ENCODE measurements at regions not wholly inside any gene's neighbourhood (a gene's known extent, or its start where the extent isn't known, plus 50 kb on each side); places are given as distances from the start of the nearest gene placed in this dataset.
"Not testable (repeated sequence)": the region's sequence is repeated elsewhere in the genome, so short reads cannot be mapped to it uniquely, and the experiment has no call there.

- intact Hi-C loops (cut with micrococcal nuclease), result no loop called here
These were observed 51.2 kb upstream of the PRR5 start for GRCh38 chr22:44650806-44651205.

GRCh38 chr22:44648821-44649565 lies 53.0 kb upstream of the PRR5 start:
- intact Hi-C loops (cut with micrococcal nuclease), result no loop called here

GRCh38 chr22:44648085-44648820 lies 53.8 kb upstream of the PRR5 start:
- intact Hi-C loops (cut with micrococcal nuclease), result no loop called here

GRCh38 chr22:44647141-44647540 lies 54.9 kb upstream of the PRR5 start:
- intact Hi-C loops (cut with micrococcal nuclease), result no loop called here

- intact Hi-C loops (cut with micrococcal nuclease), result no loop called here
These were observed 55.3 kb upstream of the PRR5 start for GRCh38 chr22:44646668-44647067.

GRCh38 chr22:44646141-44646540 lies 55.9 kb upstream of the PRR5 start:
- intact Hi-C loops (cut with micrococcal nuclease), result no loop called here

GRCh38 chr22:44645531-44645930 lies 56.5 kb upstream of the PRR5 start:
- intact Hi-C loops (cut with micrococcal nuclease), result no loop called here

GRCh38 chr22:44645083-44645482 lies 56.9 kb upstream of the PRR5 start:
- intact Hi-C loops (cut with micrococcal nuclease), result no loop called here

- intact Hi-C loops (cut with micrococcal nuclease), result not testable (repeated sequence)
These were observed 58.4 kb upstream of the PRR5 start for GRCh38 chr22:44643526-44644101.

GRCh38 chr22:44642096-44642644 lies 59.8 kb upstream of the PRR5 start:
- intact Hi-C loops (cut with micrococcal nuclease), result no loop called here

GRCh38 chr22:44640618-44641155 lies 61.3 kb upstream of the PRR5 start:
- intact Hi-C loops (cut with micrococcal nuclease), result no loop called here

- intact Hi-C loops (cut with micrococcal nuclease), result no loop called here
These were observed 62.0 kb upstream of the PRR5 start for GRCh38 chr22:44639891-44640617.

GRCh38 chr22:44638971-44639760 lies 62.8 kb upstream of the PRR5 start:
- intact Hi-C loops (cut with micrococcal nuclease), result no loop called here

- intact Hi-C loops (cut with micrococcal nuclease), result not testable (repeated sequence)
These were observed 65.3 kb upstream of the PRR5 start for GRCh38 chr22:44636502-44637206.

GRCh38 chr22:44635567-44635966 lies 66.4 kb upstream of the PRR5 start:
- intact Hi-C loops (cut with micrococcal nuclease), result not testable (repeated sequence)

GRCh38 chr22:44634426-44635321 lies 67.3 kb upstream of the PRR5 start:
- intact Hi-C loops (cut with micrococcal nuclease), result no loop called here

GRCh38 chr22:44633647-44634046 lies 68.4 kb upstream of the PRR5 start:
- intact Hi-C loops (cut with micrococcal nuclease), result no loop called here

- intact Hi-C loops (cut with micrococcal nuclease), result no loop called here
These were observed 69.2 kb upstream of the PRR5 start for GRCh38 chr22:44632541-44633396.
